ENCODE measurements at regions not wholly inside any gene's neighbourhood (a gene's known extent, or its start where the extent isn't known, plus 50 kb on each side); places are given as distances from the start of the nearest gene placed in this dataset.

- TF ChIP-seq EZH2 (IDR thresholded peaks at IDR 0.05) (no peak), POLR2AphosphoS5 (IDR thresholded peaks at IDR 0.05; ENCODE audit: borderline replicate concordance, low read depth, low read length) (no peak), FOXP2 (optimal IDR thresholded peaks at IDR 0.05; ENCODE audit: control extremely low read depth, extremely low read length, insufficient read depth) (no peak)
These were observed 1015.1 kb upstream of the EEF2KMT start for GRCh38 chr16:6112700-6113099.

Measured in SK-N-MC (cell line).